ENCODE measurements at regions not wholly inside any gene's neighbourhood (a gene's known extent, or its start where the extent isn't known, plus 50 kb on each side); places are given as distances from the start of the nearest gene placed in this dataset.

GRCh38 chr9:134214386-134214765, 50.0 kb upstream of the RNU6ATAC start:
- H3K4me3 ChIP-seq, result no peak overlapping the region
- no peak for DNase-seq (ENCODE audit: extremely low spot score in 2 of 2)
- TF ChIP-seq POLR2A (IDR thresholded peaks at IDR 0.05) (no peak), CTCF (IDR thresholded peaks at IDR 0.05) (no peak), POLR2AphosphoS5 (IDR thresholded peaks at IDR 0.05; ENCODE audit: insufficient read depth in 1 of 2, low read depth in 1 of 2) (no peak)
- H3K27me3 ChIP-seq, result no peaks in the 10 kb centered on the region
- no peaks in the 10 kb centered on the region for H3K36me3 ChIP-seq
- intact Hi-C loops (cut with DNase I), result no loop called here
- peak overlapping the region; percentile 51 for H3K27ac ChIP-seq
- no peaks in the 10 kb centered on the region for H3K9me3 ChIP-seq
- peaks cover 30% of the 10 kb centered on the region for H3K4me1 ChIP-seq

- H3K4me1 ChIP-seq, result peaks cover 30% of the 10 kb centered on the region
- peak overlapping the region; percentile 51 for H3K27ac ChIP-seq
- H3K27me3 ChIP-seq, result no peaks in the 10 kb centered on the region
- no peaks in the 10 kb centered on the region for H3K36me3 ChIP-seq
- no peak overlapping the region for H3K4me3 ChIP-seq
- no peaks in the 10 kb centered on the region for H3K9me3 ChIP-seq
- intact Hi-C loops (cut with DNase I), result no loop called here
- no peak for DNase-seq (ENCODE audit: extremely low spot score in 2 of 2)
- TF ChIP-seq CTCF (IDR thresholded peaks at IDR 0.05) (no peak), POLR2AphosphoS5 (IDR thresholded peaks at IDR 0.05; ENCODE audit: insufficient read depth in 1 of 2, low read depth in 1 of 2) (no peak), POLR2A (IDR thresholded peaks at IDR 0.05) (no peak)
These were observed 50.5 kb upstream of the RNU6ATAC start for GRCh38 chr9:134214766-134215419.

- no peaks in the 10 kb centered on the region for H3K27me3 ChIP-seq
- H3K4me1 ChIP-seq, result peaks cover 28% of the 10 kb centered on the region
- no peak for TF ChIP-seq CTCF (IDR thresholded peaks at IDR 0.05)
- no peak for TF ChIP-seq POLR2AphosphoS5 (IDR thresholded peaks at IDR 0.05; ENCODE audit: insufficient read depth in 1 of 2, low read depth in 1 of 2)
- intact Hi-C loops (cut with DNase I), result no loop called here
- DNase-seq (ENCODE audit: extremely low spot score in 2 of 2), result no peak
- no peak overlapping the region for H3K4me3 ChIP-seq
- H3K27ac ChIP-seq, result peak overlapping the region; percentile 51
- no peaks in the 10 kb centered on the region for H3K9me3 ChIP-seq
- no peaks in the 10 kb centered on the region for H3K36me3 ChIP-seq
These were observed 51.0 kb upstream of the RNU6ATAC start for GRCh38 chr9:134215420-134215698.

GRCh38 chr9:134215699-134216448, 51.5 kb upstream of the RNU6ATAC start:
- intact Hi-C loops (cut with DNase I), result no loop called here
- Histone ChIP-seq H3K36me3 (no peaks in the 10 kb centered on the region), H3K4me1 (peaks cover 23% of the 10 kb centered on the region), H3K27ac (peak overlapping the region; percentile 51), H3K27me3 (no peaks in the 10 kb centered on the region), H3K9me3 (no peaks in the 10 kb centered on the region), H3K4me3 (no peak overlapping the region)
- no peak for DNase-seq (ENCODE audit: extremely low spot score in 2 of 2)
- TF ChIP-seq POLR2A (IDR thresholded peaks at IDR 0.05) (no peak), CTCF (IDR thresholded peaks at IDR 0.05) (no peak), POLR2AphosphoS5 (IDR thresholded peaks at IDR 0.05; ENCODE audit: insufficient read depth in 1 of 2, low read depth in 1 of 2) (no peak)

GRCh38 chr9:134216449-134216951, 52.1 kb upstream of the RNU6ATAC start:
- intact Hi-C loops (cut with DNase I), result no loop called here

More at GRCh38 chr9:134216449-134216951, 52.1 kb upstream of the RNU6ATAC start:
- Histone ChIP-seq H3K36me3 (no peaks in the 10 kb centered on the region), H3K4me1 (peaks cover 19% of the 10 kb centered on the region), H3K9me3 (no peaks in the 10 kb centered on the region), H3K27ac (peak overlapping the region; percentile 51), H3K27me3 (no peaks in the 10 kb centered on the region), H3K4me3 (no peak overlapping the region)
- TF ChIP-seq CTCF (IDR thresholded peaks at IDR 0.05), result no peak
- no peak for TF ChIP-seq POLR2AphosphoS5 (IDR thresholded peaks at IDR 0.05; ENCODE audit: insufficient read depth in 1 of 2, low read depth in 1 of 2)
- no peak for TF ChIP-seq POLR2A (IDR thresholded peaks at IDR 0.05)
- no peak for DNase-seq (ENCODE audit: extremely low spot score in 2 of 2)

Data from vagina (tissue), 2 donors.